Suprapubic skin (tissue), 4 donors: ENCODE measurements at regions not wholly inside any gene's neighbourhood (a gene's known extent, or its start where the extent isn't known, plus 50 kb on each side); places are given as distances from the start of the nearest gene placed in this dataset.

Experiments used
- EP300 ChIP-seq: sonication (generic); formaldehyde crosslinking; IDR thresholded peaks from one replicate; pipeline ENCODE4 v1.6.1; 2017; ENCODE audit warnings: antibody characterized with exemption
- POLR2A ChIP-seq, 2 donors: fragments of 450-650 bp; IDR thresholded peaks; one replicate each; pipeline ENCODE4 v1.6.1; 2017; ENCODE audit warnings: antibody characterized with exemption in 2 of 2, mild to moderate bottlenecking in 2 of 2, moderate library complexity in 2 of 2
- POLR2AphosphoS5 ChIP-seq, 3 donors: sonication (generic); formaldehyde crosslinking; IDR thresholded peaks; one replicate each; pipeline ENCODE4 v1.6.1; 2017; ENCODE audit warnings: antibody characterized with exemption in 3 of 3

- TF ChIP-seq POLR2A (IDR thresholded peaks at IDR 0.05) (no peak), POLR2AphosphoS5 (IDR thresholded peaks at IDR 0.05) (no peak), EP300 (no peak)
These were observed 58.3 kb upstream of the NFIL3 start for GRCh38 chr9:91481972-91482371.
